Ovary (tissue), 1 donor: ENCODE measurements at regions not wholly inside any gene's neighbourhood (a gene's known extent, or its start where the extent isn't known, plus 50 kb on each side); places are given as distances from the start of the nearest gene placed in this dataset.

Experiments used
- EP300 ChIP-seq: sonication (generic); formaldehyde crosslinking; IDR thresholded peaks from one replicate; pipeline ENCODE4 v1.6.1; 2017; ENCODE audit warnings: antibody characterized with exemption
- POLR2A ChIP-seq: fragments of 450-650 bp; IDR thresholded peaks from one replicate; pipeline ENCODE4 v1.6.1; 2017; ENCODE audit warnings: antibody characterized with exemption, mild to moderate bottlenecking, moderate library complexity

DNA sequence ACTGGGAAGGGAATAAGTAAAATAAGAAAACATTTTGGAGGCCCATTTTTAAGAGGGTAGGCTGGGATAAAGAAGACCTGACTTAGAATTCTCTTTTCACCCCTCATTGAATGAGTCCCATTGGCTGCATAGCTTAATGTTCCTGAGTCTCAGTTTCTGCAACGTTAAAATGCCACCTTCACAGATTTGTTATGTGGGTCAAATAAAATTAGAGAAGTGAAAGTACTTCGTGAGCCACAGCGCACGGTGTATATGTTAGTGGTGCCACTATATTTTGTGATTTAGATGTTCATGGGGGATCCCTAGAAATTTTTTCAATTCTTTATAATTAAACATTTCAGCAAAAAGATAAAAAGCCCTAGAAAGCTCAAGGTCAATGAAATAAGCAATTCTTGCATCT lies 109.2 kb upstream of the HS3ST1 start:
- no peak for TF ChIP-seq POLR2A
- no peak for TF ChIP-seq EP300
